Liver (tissue), 8 donors: ENCODE measurements at regions not wholly inside any gene's neighbourhood (a gene's known extent, or its start where the extent isn't known, plus 50 kb on each side); places are given as distances from the start of the nearest gene placed in this dataset.

ENCODE experiments used
- DNase-seq: peaks from one replicate; pipeline ENCODE4 v3.0.0-alpha.2; 2017; ENCODE audit warnings: low spot score
- H3K27ac ChIP-seq, 2 donors: one replicate each; pipeline ENCODE4 v1.7.0; 2013; ENCODE audit warnings: inconsistent platforms in 2 of 2, low read length in 2 of 2, control low read depth in 1 of 2, low read depth in 1 of 2, mild to moderate bottlenecking in 1 of 2
- H3K27me3 ChIP-seq, 4 donors: one replicate each; pipeline versions ENCODE4 v1.6.1 to v1.7.0; 2013; ENCODE audit warnings: low read length in 3 of 4, inconsistent platforms in 1 of 4, mild to moderate bottlenecking in 1 of 4, moderate library complexity in 1 of 4; ENCODE audit not compliant: control insufficient read depth in 4 of 4, insufficient read depth in 4 of 4
- H3K36me3 ChIP-seq, 4 donors: one replicate each; pipeline versions ENCODE4 v1.6.1 to v1.7.0; 2013; ENCODE audit warnings: low read length in 3 of 4, mild to moderate bottlenecking in 3 of 4, low read depth in 1 of 4, moderate library complexity in 1 of 4; ENCODE audit not compliant: control insufficient read depth in 4 of 4, insufficient read depth in 3 of 4
- H3K4me1 ChIP-seq, 4 donors: one replicate each; pipeline versions ENCODE4 v1.6.1 to v1.7.0; 2013; ENCODE audit warnings: low read length in 3 of 4, mild to moderate bottlenecking in 3 of 4, moderate library complexity in 1 of 4; ENCODE audit not compliant: control insufficient read depth in 4 of 4, insufficient read depth in 4 of 4
- H3K4me3 ChIP-seq, 3 donors: one replicate each; pipeline versions ENCODE4 v1.6.1 to v1.7.0; 2013; ENCODE audit warnings: low read length in 3 of 3, control low read depth in 1 of 3, low read depth in 1 of 3, mild to moderate bottlenecking in 1 of 3
- H3K9ac ChIP-seq, 2 donors: one replicate each; pipeline ENCODE4 v1.7.0; 2013; ENCODE audit warnings: low read length in 2 of 2, mild to moderate bottlenecking in 2 of 2, moderate library complexity in 2 of 2, control low read depth in 1 of 2, low read depth in 1 of 2
- H3K9me3 ChIP-seq, 4 donors: one replicate each; pipeline versions ENCODE4 v1.6.1 to v1.7.0; 2013; ENCODE audit warnings: low read length in 3 of 4; ENCODE audit not compliant: control insufficient read depth in 4 of 4
- ATF3 ChIP-seq: IDR thresholded peaks from 2 replicates; pipeline ENCODE4 v1.6.1; 2016; ENCODE audit warnings: antibody characterized with exemption
- EGR1 ChIP-seq, 2 donors: IDR thresholded peaks; 2 replicates each; pipeline ENCODE4 v1.6.1; 2016 to 2018; ENCODE audit warnings: antibody characterized with exemption in 2 of 2, low read depth in 2 of 2
- FOXA1 ChIP-seq: IDR thresholded peaks from 2 replicates; pipeline ENCODE4 v1.6.1; 2016; ENCODE audit warnings: antibody characterized with exemption
- FOXA2 ChIP-seq: IDR thresholded peaks from 2 replicates; pipeline ENCODE4 v1.6.1; 2016; ENCODE audit warnings: antibody characterized with exemption
- GABPA ChIP-seq, 2 donors: IDR thresholded peaks in 1 of 2; conservative IDR thresholded peaks in 1 of 2; 2 replicates each; pipeline ENCODE4 v1.6.1; 2016; ENCODE audit warnings: antibody characterized with exemption in 2 of 2, mild to moderate bottlenecking in 1 of 2, moderate library complexity in 1 of 2
- HNF4A ChIP-seq, 2 donors: conservative IDR thresholded peaks; 2 replicates each; pipeline ENCODE4 v1.6.1; 2016; ENCODE audit warnings: antibody characterized with exemption in 2 of 2, mild to moderate bottlenecking in 2 of 2
- HNF4G ChIP-seq: IDR thresholded peaks from 2 replicates; pipeline ENCODE4 v1.6.1; 2016; ENCODE audit warnings: antibody characterized with exemption
- JUND ChIP-seq, 2 donors: IDR thresholded peaks; 2 replicates each; pipeline ENCODE4 v1.6.1; 2016; ENCODE audit warnings: antibody characterized with exemption in 2 of 2
- MAX ChIP-seq: IDR thresholded peaks from 2 replicates; pipeline ENCODE4 v1.6.1; 2016; ENCODE audit warnings: antibody characterized with exemption
- NR2F2 ChIP-seq: IDR thresholded peaks from 2 replicates; pipeline ENCODE4 v1.6.1; 2016; ENCODE audit warnings: antibody characterized with exemption
- RAD21 ChIP-seq, 2 donors: IDR thresholded peaks; 2 replicates each; pipeline ENCODE4 v1.6.1; 2016; ENCODE audit warnings: antibody characterized with exemption in 2 of 2, mild to moderate bottlenecking in 2 of 2
- REST ChIP-seq: IDR thresholded peaks from 2 replicates; pipeline ENCODE4 v1.6.1; 2016; ENCODE audit warnings: antibody characterized with exemption, mild to moderate bottlenecking
- RXRA ChIP-seq, 2 donors: IDR thresholded peaks; 2 replicates each; pipeline ENCODE4 v1.6.1; 2017 to 2018; ENCODE audit warnings: antibody characterized with exemption in 2 of 2, mild to moderate bottlenecking in 1 of 2
- SP1 ChIP-seq: IDR thresholded peaks from 2 replicates; pipeline ENCODE4 v1.6.1; 2018; ENCODE audit warnings: antibody characterized with exemption, mild to moderate bottlenecking
- TAF1 ChIP-seq: conservative IDR thresholded peaks from 2 replicates; pipeline ENCODE4 v1.6.1; 2016; ENCODE audit warnings: antibody characterized with exemption, mild to moderate bottlenecking
- YY1 ChIP-seq: IDR thresholded peaks from 2 replicates; pipeline ENCODE4 v1.6.1; 2016; ENCODE audit warnings: antibody characterized with exemption, mild to moderate bottlenecking
- WGBS: extraction: QIAGEN DNeasy Blood & Tissue Kit; methylation state at CpG from one replicate; pipeline ENCODE4 v1.1.7; 2013; 5-methylcytosine and 5-hydroxymethylcytosine counted together
- TF ChIP-seq, protein P1 (sequence below): fragments of 150-350 bp; IDR thresholded peaks from 2 replicates; pipeline ENCODE4 v1.5.1; 2017; ENCODE audit warnings: improper control_type of control experiment, low read depth, low read length; ENCODE audit not compliant: missing input control
- donor health status: healthy.
- donor health status: healthy.
- donor health status: healthy.
- donor health status: healthy.
- donor health status: healthy.

DNA sequence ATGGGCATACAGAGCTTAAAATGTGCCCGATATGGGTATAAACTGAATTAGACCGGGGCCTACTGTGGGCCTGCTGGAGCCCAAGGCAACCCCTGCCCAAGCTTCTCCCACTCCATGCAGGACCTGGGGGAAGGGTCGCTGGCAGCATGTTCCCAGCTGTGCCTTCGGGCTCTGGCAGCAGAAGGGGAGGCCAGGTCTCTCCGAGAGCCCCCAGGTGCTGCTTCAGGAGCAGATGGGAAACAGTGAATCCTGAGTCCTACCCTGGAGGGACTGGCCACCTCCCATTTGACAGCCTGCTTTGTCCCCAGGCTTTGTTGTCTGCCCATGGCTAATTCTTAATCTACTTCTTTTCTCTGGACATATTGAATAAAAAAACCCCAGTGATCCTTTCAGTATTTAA lies 315.6 kb upstream of the B3GAT1 start:
- Histone ChIP-seq H3K27ac (no peak overlapping the region), H3K9me3 (no peaks in the 10 kb centered on the region), H3K27me3 (peaks cover 0 to 3% (median 3%) of the 10 kb centered on the region in 4 donors), H3K36me3 (no peaks in the 10 kb centered on the region), H3K4me1 (no peaks in the 10 kb centered on the region), H3K9ac (no peak overlapping the region), H3K4me3 (no peak overlapping the region)
- no peak for TF ChIP-seq SP1
- no peak for TF ChIP-seq RXRA (IDR thresholded peaks at IDR 0.05)
- no peak for TF ChIP-seq GABPA (IDR thresholded peaks at IDR 0.05 in 1 of 2, conservative IDR thresholded peaks at IDR 0.05 in 1 of 2)
- no peak for TF ChIP-seq EGR1 (IDR thresholded peaks at IDR 0.05; ENCODE audit: low read depth in 2 of 2)
- no peak for TF ChIP-seq HNF4G
- TF ChIP-seq FOXA1 = no peak
- no peak for TF ChIP-seq TAF1
- TF ChIP-seq, protein P1, sequence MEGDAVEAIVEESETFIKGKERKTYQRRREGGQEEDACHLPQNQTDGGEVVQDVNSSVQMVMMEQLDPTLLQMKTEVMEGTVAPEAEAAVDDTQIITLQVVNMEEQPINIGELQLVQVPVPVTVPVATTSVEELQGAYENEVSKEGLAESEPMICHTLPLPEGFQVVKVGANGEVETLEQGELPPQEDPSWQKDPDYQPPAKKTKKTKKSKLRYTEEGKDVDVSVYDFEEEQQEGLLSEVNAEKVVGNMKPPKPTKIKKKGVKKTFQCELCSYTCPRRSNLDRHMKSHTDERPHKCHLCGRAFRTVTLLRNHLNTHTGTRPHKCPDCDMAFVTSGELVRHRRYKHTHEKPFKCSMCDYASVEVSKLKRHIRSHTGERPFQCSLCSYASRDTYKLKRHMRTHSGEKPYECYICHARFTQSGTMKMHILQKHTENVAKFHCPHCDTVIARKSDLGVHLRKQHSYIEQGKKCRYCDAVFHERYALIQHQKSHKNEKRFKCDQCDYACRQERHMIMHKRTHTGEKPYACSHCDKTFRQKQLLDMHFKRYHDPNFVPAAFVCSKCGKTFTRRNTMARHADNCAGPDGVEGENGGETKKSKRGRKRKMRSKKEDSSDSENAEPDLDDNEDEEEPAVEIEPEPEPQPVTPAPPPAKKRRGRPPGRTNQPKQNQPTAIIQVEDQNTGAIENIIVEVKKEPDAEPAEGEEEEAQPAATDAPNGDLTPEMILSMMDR = no peak
- no peak for DNase-seq
- WGBS = 91% methylated on average over 5 of the region's 5 CpGs

GRCh38 chr11:134727204-134727603 lies 315.2 kb upstream of the B3GAT1 start:
- Histone ChIP-seq H3K9me3 (no peaks in the 10 kb centered on the region), H3K9ac (no peak overlapping the region), H3K27me3 (peaks cover 0 to 3% (median 3%) of the 10 kb centered on the region in 4 donors), H3K4me3 (no peak overlapping the region), H3K4me1 (no peaks in the 10 kb centered on the region), H3K36me3 (no peaks in the 10 kb centered on the region), H3K27ac (no peak overlapping the region)
- 87% methylated on average over 13 of the region's 13 CpGs for WGBS
- no peak for TF ChIP-seq RAD21 (IDR thresholded peaks at IDR 0.05)
- no peak for TF ChIP-seq REST
- TF ChIP-seq EGR1 (IDR thresholded peaks at IDR 0.05; ENCODE audit: low read depth in 2 of 2) = no peak
- no peak for TF ChIP-seq MAX
- TF ChIP-seq YY1 = no peak
- TF ChIP-seq ATF3 = no peak
- no peak for TF ChIP-seq RXRA (IDR thresholded peaks at IDR 0.05)
- no peak for TF ChIP-seq HNF4A (conservative IDR thresholded peaks at IDR 0.05)
- TF ChIP-seq HNF4G = no peak
- TF ChIP-seq NR2F2 = no peak
- no peak for TF ChIP-seq GABPA (IDR thresholded peaks at IDR 0.05 in 1 of 2, conservative IDR thresholded peaks at IDR 0.05 in 1 of 2)
- no peak for TF ChIP-seq SP1
- TF ChIP-seq JUND (IDR thresholded peaks at IDR 0.05) = no peak
- TF ChIP-seq FOXA2 = no peak
- TF ChIP-seq TAF1 = no peak
- TF ChIP-seq, protein P1 = no peak
- no peak for TF ChIP-seq FOXA1
- DNase-seq = no peak
